DMS153 treated with DMSO at 0.1 percent for 48 hours (cell line): ENCODE measurements at regions not wholly inside any gene's neighbourhood (a gene's known extent, or its start where the extent isn't known, plus 50 kb on each side); places are given as distances from the start of the nearest gene placed in this dataset.

ENCODE experiments used
- DNase-seq: peaks from one replicate; lab custom pipeline; 2025; ENCODE audit not compliant: unreplicated experiment; lab: John Stamatoyannopoulos, UW

DNA sequence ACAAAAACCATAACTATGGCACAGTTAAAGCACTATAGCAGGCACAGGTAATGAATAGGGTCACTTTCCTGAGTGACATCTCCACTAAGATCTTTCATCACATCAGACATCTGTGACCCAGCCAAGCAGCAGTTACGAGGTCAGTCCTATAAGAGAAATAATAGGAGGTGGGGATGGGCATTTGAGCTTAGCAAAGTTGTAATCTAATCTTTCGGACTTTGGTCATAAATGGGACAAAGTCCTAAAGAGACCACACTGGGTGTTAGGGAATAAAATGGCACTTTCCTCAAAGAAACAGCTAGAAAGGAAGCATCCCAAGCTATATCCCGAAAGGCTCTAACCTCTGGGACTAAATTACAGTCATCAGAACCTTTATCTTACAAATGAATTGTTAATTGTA, 432.2 kb downstream of the PIK3R1 start:
- no peak for DNase-seq

- DNase-seq, result no peak
Observed at GRCh38 chr5:68648944-68649857, 433.6 kb downstream of the PIK3R1 start.

GRCh38 chr5:68652534-68652965, 437.0 kb downstream of the PIK3R1 start:
- no peak for DNase-seq

GRCh38 chr5:68653471-68653870, 437.9 kb downstream of the PIK3R1 start:
- DNase-seq, result no peak

DNA sequence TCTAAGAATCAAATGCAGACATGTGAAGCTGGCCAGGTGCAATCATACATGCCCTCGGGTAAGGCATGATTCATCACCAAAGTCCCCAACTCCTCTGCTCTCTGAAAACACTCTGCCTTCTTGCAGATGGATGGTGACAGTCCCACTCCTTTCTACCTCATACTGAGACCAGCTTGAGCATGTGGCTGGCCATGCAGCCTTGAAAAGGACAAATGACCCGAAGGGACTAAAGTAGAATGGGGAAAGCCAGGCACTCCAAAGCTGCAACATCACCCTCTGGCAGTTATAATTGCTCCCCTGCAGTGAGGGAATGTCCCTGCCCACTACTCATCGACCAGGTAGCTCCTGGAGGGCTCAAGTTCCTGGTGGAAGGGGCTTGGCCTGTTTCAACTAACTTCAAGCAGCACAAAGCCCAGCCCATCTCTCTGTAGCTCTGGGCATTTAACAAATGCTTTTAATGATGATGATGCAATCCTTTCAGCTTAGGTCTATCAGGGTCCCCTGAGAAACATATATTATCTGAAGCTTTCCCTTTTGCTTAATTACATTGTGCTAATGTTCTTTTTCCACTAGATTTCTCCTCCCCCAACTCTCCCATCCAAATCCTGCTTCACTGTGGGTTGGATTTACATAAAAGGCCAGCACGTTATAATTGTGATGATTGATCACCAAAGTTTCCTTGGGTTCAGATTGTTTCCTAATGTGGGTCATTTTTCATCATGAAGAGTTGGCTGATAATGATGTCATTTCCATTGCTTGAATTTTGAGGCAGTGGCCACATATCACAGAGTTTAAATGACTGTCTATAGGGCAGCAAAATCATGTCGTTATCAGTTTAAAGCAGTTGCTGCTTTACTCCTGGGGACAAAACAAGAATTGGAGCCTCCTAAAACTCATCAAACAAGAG, 436.5 kb upstream of the SLC30A5 start:
- DNase-seq, result no peak

DNA sequence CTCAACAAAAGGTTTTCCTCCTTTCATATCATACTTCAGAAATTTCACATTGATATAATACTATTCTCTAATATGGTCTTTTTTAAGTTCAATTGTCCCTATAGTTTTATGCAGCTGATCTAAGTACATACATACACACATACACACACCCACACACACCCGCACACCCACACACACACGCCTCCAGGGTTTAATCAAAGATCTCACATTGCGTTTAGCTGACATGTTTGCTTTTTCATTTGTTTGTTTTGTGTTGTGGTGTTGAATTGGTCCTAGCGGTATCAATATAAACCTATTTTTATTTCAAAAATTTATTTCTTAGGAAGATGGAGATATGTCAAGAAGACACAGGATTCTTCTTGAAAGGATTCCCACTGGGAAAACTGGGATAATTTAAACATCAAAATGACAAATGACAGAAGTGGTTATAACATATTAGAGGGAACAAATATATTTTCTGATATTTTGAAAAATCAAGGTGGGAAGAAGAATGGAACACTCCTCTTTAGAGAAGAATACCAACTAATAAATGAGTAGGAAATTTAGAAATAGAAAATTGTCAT, 434.9 kb upstream of the SLC30A5 start:
- no peak for DNase-seq

DNA sequence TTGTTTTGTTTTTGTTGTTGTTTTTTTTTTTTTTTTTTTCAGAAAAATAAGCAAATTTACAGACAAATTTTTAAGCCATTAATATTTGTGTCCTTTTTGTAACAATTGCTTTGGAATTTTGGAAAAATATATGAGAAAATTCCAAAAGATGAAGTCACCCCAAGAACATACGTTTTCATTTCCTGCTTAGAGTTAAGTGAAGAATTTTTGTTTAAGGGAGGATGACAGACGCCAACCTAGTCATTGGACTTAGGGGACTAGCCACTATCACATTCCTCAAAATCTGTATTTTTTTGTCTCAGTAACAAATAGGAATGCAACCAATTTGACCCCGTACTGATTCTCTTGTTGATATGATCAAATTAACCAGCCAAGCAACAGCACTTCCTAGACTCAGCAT, 433.9 kb upstream of the SLC30A5 start:
- DNase-seq, result no peak

DNA sequence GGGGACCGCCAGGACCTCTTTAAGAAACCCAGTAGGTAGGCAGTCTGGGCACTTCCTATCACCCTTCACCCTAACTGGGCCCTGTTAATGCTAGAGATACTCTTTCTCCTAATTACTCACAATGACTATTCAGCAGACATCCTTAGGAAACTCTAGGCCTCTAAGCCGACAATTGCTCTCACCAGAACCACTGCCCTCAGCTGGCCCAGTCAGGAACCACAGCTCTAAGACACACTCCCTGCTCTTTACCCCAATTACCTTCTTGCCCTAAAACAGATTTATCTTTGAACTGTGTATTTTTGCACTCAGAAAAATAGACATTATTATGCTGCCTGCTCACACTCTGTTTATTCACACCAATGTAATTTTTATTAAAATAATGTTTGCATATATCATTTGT, 432.6 kb upstream of the SLC30A5 start:
- DNase-seq, result no peak

DNA sequence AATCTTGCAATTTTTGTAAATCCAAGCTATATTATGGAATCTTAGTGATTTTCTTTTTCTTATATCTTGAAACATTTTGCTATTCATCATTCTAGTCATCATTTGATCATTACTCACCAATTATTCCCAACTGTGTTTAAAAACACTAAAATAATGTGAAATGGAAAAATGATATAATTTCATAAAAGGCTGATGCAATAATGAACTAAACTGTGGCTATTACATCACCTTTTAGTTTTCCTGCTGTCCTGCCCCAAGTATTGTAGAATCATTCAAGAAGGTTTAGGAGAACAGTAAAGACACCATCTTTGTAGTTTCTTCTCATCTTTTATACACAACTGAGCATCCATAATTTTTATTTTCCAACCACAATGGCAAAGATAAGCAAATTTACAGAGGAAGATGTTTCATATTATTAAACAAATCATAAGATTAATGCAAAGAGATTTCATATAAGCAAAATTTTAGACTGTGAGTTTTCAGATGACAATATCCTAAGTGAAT, 431.0 kb upstream of the SLC30A5 start:
- no peak for DNase-seq

GRCh38 chr5:68669864-68670575, 423.8 kb upstream of the SLC30A5 start:
- DNase-seq, result no peak

DNA sequence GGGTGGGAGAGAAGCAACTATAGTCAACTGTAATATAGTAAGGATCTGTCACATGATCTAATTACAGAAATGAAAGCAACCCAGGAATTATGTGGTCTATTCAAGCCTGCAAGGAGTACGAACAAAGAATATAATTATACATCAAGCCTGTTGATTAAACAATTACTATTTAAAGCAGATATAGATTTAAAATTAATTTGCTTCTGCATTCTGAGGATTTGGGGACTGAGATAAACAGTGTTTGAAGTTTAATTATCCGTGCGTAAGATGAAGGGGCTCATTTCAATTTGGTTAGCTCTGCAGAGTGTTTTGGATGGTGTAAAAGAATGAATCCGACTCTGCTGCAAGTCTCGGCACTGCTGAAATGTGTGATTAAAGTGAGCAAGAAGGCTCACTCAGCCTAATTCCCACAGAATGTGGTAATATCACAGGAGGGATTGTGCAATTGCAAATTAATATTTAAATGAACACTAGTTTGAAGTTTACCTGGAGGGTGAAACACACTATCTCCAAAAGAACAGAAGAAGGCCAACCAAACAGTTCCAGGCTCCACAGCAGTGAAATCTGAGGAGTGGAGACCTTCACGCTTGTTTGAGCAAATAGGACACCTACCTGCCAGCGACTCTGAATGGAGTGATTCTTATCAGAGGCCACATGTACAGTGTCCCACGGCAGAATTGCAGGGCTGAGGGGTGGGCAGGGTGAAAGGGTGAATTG, 420.6 kb upstream of the SLC30A5 start:
- DNase-seq, result no peak

DNA sequence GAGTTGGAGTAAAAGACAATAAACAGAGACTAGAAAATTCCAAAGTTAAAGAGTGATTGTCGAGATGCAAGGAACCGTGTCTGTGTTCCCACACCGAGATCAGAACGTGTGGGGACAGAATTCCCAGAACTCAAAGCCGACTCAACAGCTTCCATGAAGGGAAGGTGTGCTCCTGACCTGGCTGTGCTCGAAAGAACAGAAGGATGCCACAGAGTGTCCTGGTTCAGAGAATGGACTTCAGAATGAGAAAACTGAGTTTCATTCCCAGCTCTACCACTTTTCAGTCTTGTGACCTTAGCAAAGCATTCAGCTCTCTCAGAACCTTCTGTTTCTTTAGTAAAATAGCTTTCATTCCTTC, 420.0 kb upstream of the SLC30A5 start:
- no peak for DNase-seq

DNA sequence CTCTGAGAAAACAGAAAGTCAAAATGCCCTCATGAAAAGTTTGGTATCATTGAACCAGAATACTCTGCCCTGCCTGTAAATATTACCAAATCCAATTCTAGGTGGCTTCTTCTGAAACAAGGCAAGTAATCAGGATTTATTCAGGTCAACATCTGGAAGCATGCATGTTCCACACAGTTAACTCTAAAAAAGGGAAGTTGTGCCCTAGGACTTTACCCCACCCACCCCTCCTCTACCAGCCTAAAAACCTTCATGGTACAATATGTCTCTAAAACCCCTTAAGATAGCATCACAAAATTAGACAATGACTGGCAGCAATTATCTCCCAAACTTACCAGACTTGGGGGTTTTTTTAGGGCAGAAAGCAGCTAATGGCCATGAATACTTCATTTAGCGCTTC, 414.8 kb upstream of the SLC30A5 start:
- no peak for DNase-seq

- no peak for DNase-seq
Observed at GRCh38 chr5:68680366-68680765, 413.4 kb upstream of the SLC30A5 start.

- DNase-seq, result no peak
Observed at GRCh38 chr5:68681929-68682328, 411.9 kb upstream of the SLC30A5 start.

DNA sequence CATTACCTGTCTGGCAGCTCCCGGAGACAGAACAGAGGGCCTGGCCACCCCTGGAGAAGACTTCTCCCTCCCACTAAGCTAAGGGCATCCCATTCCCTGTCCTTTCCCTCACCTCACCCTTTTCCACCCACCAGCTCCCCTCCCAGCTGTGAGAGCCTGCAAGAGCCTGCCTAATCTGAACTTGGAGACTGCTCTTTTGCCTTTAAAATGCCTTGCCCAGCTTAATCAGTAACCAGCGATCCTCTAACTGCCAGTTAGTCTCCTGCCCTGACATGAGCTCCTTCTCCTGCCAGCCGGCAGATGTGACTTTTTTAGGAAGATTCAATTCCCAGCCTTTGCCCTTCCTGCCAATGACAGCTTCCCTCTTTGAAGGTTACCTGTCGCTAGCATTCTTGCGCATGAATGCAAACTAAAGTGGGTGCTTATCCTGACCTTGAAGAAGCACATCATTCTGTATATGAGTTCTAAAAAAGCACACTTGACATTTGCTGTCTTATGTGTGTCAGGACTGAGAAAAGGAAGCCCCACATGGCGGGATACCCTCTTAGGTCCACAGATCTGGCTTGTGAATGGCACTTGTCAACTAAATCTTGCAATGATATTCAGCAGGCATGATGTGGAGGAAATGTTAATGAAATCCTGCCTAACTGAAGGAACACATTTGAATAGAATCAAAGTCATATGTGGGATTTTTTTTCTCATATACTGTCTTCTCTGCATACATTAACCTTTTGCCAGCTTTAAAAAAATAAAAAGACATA, 411.2 kb upstream of the SLC30A5 start:
- no peak for DNase-seq

DNA sequence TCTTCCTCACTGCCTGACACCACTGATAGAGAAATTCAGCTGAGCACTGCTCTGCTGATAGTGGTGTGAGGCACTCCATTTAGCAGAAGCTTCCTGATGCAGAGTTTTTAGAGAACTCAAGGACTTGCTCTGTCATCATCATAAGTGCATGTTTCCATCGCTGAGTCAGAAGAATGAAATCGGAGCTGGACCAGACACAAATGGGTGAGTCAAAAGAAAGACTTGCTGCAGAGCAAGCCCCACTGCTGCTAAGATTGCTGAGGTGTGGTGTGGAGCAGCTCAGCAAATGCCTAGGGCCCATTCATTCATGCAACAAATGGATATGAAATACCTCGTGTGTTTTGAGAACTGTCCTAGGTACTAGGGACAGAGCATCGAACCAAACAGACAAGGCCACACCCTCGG, 410.2 kb upstream of the SLC30A5 start:
- no peak for DNase-seq

- DNase-seq, result no peak
Observed at GRCh38 chr5:68685863-68686262, 408.0 kb upstream of the SLC30A5 start.

GRCh38 chr5:68688547-68688946, 405.3 kb upstream of the SLC30A5 start:
- no peak for DNase-seq
